GM18502 (cell line): ENCODE measurements at regions not wholly inside any gene's neighbourhood (a gene's known extent, or its start where the extent isn't known, plus 50 kb on each side); places are given as distances from the start of the nearest gene placed in this dataset.
"Not testable (repeated sequence)": the region's sequence is repeated elsewhere in the genome, so short reads cannot be mapped to it uniquely, and the experiment has no call there.

Experiments
- ATAC-seq: cut with Tn5 transposase; IDR thresholded peaks from one replicate; pipeline ENCODE4 v1.9.1; 2021; ENCODE audit warnings: mild to moderate bottlenecking; ENCODE audit not compliant: unreplicated experiment, poor library complexity

DNA sequence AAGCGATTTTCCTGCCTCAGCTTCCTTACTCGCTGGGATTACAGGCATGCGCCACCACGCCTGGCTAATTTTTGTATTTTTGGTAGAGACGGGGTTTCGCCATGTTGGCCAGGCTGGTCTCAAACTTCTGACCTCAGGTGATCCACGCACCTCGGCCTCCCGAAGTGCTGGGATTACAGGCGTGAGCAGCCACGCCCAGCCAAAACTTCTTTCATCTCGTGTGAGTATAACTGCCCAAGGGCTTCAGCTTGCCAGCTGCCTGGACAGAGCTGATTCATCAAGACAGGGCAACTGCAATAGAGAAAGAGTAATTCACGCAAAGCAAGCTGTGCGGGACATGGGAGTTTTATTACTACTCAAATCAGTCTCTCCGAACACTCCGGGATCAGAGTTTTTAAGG, 57.4 kb upstream of the CDH9 start:
- ATAC-seq = not testable (repeated sequence)

DNA sequence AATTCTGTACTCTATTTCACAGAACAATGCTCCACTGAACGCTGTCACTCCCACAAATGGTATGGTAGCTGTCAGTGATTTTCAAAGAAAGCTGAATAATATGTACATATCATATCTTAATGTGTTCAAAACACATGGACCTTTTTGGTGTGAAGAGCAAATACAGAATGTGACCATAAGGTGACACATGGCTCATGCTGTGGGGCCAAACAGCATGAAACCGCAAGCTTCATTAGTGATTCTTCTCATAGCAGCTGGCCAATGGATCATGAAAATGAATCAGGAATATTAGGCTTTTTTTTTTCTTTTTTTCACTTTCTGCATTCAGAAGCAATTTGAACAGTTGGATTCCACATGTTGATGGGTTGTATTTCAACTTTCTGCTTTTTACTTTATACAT, 54.9 kb upstream of the CDH9 start:
- ATAC-seq = no peak

DNA sequence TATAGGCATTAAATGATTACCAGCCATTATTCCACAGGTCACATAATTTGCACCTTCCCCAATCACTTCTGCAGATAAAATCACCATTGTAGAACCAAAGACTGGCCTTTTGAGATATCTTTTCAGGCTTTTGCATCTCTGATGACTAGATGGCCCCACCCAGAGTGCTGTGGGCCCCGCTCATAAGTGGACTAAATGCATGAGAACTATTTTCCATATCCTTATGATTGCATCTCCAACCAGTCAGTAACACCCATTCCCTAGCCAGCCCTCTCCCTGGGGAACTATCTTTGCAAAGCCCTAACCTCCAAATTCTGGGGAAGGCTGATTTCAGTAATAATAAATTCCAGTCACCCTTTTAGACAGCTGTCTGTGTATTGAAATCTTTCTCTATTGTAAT, 53.5 kb upstream of the CDH9 start:
- no peak for ATAC-seq

DNA sequence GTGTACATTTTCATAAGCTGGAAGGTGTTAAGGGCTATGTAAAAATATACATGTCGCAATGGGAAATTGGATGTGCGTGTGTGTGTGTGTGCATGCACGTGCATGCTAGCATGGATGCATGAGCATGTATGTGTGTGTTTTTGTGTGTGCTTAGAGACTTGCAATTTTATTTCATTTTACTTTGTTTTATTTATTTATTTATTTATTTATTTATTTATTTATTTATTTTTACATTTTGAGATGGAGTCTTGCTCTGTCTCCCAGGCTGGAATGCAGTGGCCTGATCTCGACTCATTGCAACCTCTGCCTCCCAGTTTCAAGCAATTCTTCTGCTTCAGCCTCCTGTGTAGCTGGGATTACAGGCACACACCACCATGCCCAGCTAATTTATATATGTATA, 50.4 kb upstream of the CDH9 start:
- not testable (repeated sequence) for ATAC-seq
